HL-60/S4 treated with retinoic acid at 250 ng/mL for 4 days and 3 days (cell line): ENCODE measurements at regions not wholly inside any gene's neighbourhood (a gene's known extent, or its start where the extent isn't known, plus 50 kb on each side); places are given as distances from the start of the nearest gene placed in this dataset.
"Not testable (repeated sequence)": the region's sequence is repeated elsewhere in the genome, so short reads cannot be mapped to it uniquely, and the experiment has no call there.

ENCODE experiments used
- in situ Hi-C: fragments of 300-500 bp; cut with MboI; formaldehyde crosslinking; loops from 2 replicates; pipeline ENCODE4 v1.7.0; 2022; ENCODE audit warnings: low sequenced_read_pairs

GRCh38 chr15:31503256-31503655, 176.6 kb downstream of the KLF13 start:
- in situ Hi-C loops, result no loop called here

DNA sequence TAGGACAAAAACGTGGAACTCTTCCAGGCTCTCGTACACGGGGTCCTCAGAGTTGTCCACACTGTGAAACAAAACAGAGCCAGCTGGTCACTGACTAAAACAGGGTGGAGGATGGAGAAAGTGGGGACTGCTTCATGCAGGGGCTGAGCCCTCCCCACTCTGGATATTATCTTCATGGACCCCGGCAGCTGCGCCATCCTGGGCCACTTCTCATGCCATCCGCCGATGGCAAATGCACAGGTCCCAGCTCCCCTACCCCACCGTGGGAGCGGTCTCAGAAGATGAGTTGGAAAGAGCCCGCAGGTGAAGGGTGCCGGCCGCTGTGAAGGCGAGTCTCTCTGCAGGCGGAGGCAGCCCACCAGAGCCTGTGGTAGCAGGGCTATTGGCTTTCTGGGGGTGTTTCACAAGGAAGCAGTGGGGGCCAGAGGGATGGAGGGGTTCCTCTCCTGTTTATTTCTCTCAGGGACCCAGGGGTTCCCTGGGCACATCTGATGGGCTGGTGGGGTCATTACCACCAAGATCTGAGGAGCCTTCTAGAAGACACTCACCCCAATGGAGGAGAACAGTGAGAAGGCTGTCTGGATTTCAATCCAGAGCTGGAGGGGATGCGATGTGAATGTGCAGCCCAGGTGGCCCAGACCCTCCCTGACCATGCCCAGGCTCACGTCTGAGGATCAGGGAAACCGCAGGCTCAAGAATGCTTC, 177.3 kb downstream of the KLF13 start:
- in situ Hi-C loops, result no loop called here

- in situ Hi-C loops, result no loop called here
Measured at GRCh38 chr15:31504462-31504839, 177.8 kb downstream of the KLF13 start.

- in situ Hi-C loops, result not testable (repeated sequence)
Measured at GRCh38 chr15:31507573-31507972, 180.9 kb downstream of the KLF13 start.

- in situ Hi-C loops, result no loop called here
Measured at GRCh38 chr15:31508656-31509055, 182.0 kb downstream of the KLF13 start.

- in situ Hi-C loops, result no loop called here
Measured at GRCh38 chr15:31510057-31510456, 183.4 kb downstream of the KLF13 start.

- in situ Hi-C loops, result no loop called here
Measured at GRCh38 chr15:31511707-31512310, 185.2 kb downstream of the KLF13 start.

DNA sequence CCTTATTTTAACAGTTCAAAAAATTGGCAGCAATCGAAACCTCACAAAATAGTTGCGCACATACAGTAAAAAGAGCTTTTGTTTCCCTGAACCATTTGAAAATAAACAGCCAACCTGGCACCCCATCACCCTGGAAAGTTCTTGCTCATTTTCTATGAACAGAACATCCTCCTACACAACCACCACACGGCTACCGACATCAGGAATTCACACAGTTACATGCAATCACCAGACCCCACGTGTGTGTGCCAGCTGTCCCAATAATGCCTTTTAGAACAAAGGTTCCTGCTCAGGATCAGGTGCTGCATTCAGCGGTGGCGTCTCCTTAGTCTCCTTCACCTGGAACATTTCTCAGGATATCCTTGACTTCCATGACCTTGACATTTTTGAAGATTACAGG, 186.5 kb downstream of the KLF13 start:
- in situ Hi-C loops, result no loop called here

- in situ Hi-C loops, result no loop called here
Measured at GRCh38 chr15:31516440-31516839, 189.8 kb downstream of the KLF13 start.

DNA sequence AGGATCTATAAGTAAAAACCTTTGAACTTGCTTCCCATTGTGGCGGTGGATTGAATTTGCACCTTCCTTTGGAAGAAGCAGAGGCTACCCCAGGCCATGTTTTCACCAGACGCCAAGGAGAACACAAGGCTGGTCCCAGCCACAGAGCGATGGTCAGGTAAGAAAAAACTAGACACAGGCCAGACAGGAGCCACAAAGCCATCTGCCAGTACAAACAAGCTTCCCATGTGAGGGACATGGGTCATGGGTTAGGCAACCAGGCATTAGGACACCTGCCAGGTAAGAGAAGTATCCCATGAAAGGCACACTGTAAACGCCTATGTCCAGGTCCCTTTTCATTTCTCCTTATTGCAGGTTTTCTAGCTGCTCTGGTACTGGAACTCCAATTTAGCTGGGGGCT, 190.2 kb downstream of the KLF13 start:
- in situ Hi-C loops, result no loop called here

DNA sequence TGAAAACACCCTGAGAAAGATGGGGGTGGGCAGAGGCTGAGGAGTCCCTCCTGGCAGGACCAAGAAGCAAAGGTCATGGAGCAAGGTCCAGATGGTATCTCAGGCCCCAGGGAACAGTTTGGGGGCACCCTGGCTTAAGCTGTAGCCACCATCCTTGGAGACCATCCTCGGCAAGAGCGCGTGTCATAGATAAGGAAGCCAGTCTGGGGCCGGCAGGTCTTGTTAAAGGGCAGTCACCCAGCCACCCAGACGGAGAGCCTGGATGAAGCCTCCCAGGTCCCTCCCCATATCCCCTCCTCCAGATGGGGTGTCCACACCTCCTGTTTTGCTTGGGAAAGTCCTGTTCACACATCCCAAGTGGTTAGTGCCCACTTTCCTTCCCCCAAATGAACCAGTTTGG, 191.1 kb downstream of the KLF13 start:
- in situ Hi-C loops, result no loop called here

- in situ Hi-C loops, result no loop called here
Measured at GRCh38 chr15:31522028-31522427, 195.4 kb downstream of the KLF13 start.

DNA sequence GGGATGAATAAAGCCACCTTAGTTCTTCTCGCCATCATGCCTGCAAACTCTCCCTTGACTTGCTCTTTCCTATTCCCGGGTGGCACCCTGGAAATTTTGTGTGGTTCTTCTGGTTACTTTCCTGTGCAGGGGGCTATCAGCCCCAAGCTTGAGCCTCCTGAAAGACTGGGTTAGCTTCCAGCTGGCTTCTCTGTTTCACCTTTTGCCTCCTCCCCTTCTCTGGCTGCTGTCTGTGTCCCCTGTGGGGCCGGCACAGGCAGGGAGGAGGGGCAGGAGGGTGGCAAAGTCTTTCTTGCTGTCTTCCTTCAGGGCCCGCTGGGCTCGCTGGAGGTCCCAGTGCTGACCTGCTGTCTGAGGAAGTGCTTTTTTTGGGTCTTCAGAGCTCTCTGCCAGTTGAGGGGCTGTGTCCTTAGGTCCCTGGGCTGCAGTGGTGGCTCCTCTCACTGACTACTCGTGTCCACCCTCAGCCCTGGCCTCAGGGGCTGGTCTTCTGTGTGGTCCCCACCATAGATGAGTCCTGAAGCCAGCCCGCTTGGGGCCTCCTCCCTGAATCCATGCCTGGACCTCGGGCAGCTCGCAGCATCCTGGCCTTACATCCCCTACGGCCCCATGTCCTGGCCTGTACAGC, 196.5 kb downstream of the KLF13 start:
- in situ Hi-C loops, result no loop called here

DNA sequence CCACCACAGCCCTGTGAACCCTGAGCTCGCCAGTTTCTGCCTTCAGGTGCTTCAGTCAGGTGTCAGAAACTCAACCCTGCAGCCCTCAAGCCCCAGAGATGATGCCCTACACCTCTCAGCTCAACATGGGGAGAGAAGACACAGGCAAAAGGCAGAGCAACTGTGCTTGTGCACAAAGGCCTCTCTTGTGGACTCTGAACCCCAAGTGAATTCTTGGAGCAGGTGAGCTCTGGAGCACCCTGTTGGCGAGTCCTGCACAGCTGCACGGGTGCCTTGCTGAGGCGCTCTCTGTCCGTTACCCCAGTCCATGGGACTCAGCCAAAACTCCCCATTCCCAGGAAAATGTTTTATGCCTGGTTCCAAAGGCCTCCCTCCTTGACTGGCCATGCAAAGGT, 197.0 kb downstream of the KLF13 start:
- in situ Hi-C loops, result no loop called here

- in situ Hi-C loops, result no loop called here
Measured at GRCh38 chr15:31525185-31525695, 198.6 kb downstream of the KLF13 start.

GRCh38 chr15:31525988-31526665, 199.5 kb downstream of the KLF13 start:
- in situ Hi-C loops, result no loop called here

DNA sequence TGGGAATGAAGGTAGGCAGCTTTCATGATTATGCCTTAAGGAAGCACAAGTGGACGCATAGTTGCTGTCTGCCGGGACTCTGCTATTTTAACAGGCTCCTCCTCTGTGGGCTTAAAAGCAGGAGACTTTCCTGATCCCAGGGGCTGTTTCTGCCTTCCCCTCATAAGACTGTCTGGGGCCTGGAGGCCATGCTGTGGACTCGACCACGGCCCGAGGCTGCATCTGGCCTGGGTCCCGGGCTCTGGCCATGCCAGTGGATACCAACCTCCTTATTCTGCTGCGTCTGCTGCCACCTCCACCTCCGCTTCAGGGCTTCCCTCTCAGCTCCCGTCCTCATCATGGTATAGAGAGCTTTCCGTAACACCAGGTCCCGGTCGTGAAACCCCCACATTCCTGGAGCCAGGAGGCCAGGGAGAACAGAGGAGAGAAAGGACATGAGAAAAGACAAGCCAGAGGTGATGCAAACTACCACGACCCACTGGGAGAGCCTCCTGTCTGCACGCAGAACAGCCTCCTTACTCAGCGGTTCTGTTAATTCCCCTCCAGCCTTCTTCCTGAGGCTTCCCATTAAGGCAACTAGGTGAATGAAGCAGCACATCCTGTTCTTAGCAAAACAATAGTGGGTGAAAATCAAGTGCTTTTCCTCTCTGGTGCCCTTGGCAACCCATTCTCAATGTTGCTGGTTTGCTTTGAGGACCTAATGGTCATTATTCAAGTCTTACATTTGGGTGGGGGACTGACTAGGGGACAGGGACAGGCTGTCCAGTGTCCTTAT, 200.5 kb downstream of the KLF13 start:
- in situ Hi-C loops, result no loop called here

DNA sequence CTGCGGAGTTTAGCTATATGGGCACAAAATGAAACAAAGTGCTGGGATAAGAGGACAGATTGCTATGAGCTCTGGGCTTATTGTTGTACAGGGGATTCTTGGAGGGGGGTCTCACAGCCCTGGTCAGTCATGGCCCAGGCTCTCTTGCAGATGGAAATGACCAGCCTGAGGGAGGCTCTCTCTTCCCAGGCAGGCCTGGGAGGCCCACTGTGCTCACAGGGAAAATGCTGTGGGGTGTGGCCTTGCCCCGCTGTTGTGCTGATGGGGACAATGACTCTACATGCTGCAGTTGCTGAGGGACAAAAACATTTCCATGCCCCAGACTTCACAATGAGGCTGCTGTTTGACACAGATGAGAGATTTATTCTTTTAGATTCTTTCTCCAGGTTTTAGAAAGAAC, 202.2 kb downstream of the KLF13 start:
- in situ Hi-C loops, result no loop called here

DNA sequence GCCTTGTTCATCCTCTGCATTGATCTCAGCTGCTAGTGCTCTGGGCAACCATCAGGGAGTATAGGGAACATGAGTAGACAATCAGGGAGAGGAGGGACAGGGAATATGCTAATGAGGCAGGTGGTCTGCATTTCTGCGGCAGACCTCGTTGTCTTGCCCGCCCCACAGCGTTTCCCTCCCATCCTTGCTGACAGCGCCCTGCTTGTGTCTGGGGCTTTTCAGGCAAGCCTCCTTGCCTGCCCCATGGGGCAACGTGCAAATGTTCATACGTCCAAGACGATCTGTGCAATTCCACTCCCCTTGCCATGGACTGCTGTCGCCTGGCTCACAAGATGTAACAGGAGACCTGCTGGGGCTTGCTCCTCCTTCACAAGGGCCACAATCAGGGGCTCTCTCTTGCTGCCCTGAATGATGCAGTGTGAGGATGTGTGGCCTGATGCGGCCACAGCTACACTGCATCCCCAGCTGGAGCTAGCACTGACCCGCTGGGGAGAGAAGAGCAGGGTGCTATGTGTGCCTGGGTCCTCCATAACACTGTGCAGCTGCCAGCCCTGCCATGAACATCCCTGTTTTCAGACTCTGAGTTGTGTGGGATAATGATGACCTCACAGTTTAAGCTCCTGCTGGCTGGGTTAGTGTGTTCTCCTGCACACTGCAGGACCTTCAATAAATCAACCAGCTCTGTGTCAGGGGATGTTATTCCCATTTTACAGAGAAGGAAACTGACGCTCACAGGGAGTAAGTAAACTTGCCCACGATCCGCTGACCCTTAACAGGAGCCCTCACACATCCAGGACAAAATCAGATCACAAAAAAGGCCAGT, 211.3 kb downstream of the KLF13 start:
- in situ Hi-C loops, result no loop called here

- in situ Hi-C loops, result no loop called here
Measured at GRCh38 chr15:31540633-31541032, 214.0 kb downstream of the KLF13 start.
